ENCODE measurements at regions not wholly inside any gene's neighbourhood (a gene's known extent, or its start where the extent isn't known, plus 50 kb on each side); places are given as distances from the start of the nearest gene placed in this dataset.

DNA sequence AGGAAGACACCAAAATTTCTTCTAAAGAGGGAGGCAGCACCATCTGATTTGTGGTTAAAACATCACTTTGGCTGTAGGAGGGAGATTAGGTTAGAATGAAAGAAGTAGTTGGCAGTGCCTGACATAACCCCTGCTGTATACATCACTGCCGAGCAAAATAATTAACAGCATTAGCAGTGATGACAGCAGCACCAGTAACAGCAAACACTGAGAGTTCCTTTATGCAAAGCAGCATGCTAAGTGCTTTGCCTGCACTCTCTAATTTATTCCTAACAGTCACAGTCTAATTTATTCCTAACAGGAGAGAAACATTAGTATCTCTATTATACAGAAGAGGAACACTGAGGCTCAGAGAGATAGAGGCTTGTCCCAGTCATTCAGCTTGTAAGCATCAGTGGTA is 1469.7 kb downstream of the AACS start:
- Histone ChIP-seq H3K27me3 (replicated peaks; ENCODE audit: insufficient read depth) (no peaks in the 10 kb centered on the region), H3K9me3 (no peaks in the 10 kb centered on the region), H3K4me1 (ENCODE audit: control insufficient read depth in 1 of 2, low read depth in 2 of 2) (no peaks in the 10 kb centered on the region), H3K27ac (no peak overlapping the region), H3K4me3 (no peak overlapping the region), H3K36me3 (no peaks in the 10 kb centered on the region)
- DNase-seq (ENCODE audit: low spot score) (no peak), ATAC-seq (ENCODE audit: insufficient number of reproducible peaks, low FRiP score, low read depth) (no peak)
- no peak for TF ChIP-seq CTCF (IDR thresholded peaks at IDR 0.05)

DNA sequence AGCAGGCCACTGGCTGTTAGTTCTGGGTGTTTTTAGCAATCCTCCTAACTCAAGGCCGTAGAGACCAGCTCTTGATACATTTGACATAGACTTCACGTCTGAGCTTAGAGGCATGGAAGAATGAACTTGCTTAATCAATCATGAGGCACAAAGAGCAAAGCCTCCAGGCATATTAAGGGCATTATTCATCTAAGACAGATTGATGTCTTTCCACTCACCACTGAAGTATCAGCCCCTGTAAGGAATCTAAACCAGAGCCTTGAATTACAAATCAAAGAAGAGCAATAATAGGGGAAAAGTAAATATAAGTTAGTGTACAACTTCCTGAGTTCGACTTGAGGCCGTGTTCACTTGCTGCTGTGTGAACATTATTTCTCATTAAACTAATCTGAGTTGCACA is 1470.7 kb downstream of the AACS start:
- H3K27ac ChIP-seq = no peak overlapping the region
- no peaks in the 10 kb centered on the region for H3K27me3 ChIP-seq (replicated peaks; ENCODE audit: insufficient read depth)
- DNase-seq (ENCODE audit: low spot score) = no peak
- ATAC-seq (ENCODE audit: insufficient number of reproducible peaks, low FRiP score, low read depth) = no peak
- H3K4me3 ChIP-seq = no peak overlapping the region
- no peaks in the 10 kb centered on the region for H3K36me3 ChIP-seq
- TF ChIP-seq CTCF (IDR thresholded peaks at IDR 0.05) = no peak
- no peaks in the 10 kb centered on the region for H3K4me1 ChIP-seq (ENCODE audit: control insufficient read depth in 1 of 2, low read depth in 2 of 2)
- H3K9me3 ChIP-seq = no peaks in the 10 kb centered on the region

- Histone ChIP-seq H3K4me3 (no peak overlapping the region), H3K4me1 (ENCODE audit: control insufficient read depth in 1 of 2, low read depth in 2 of 2) (no peaks in the 10 kb centered on the region), H3K9me3 (no peaks in the 10 kb centered on the region), H3K27ac (no peak overlapping the region), H3K36me3 (no peaks in the 10 kb centered on the region), H3K27me3 (replicated peaks; ENCODE audit: insufficient read depth) (no peaks in the 10 kb centered on the region)
- no peak for TF ChIP-seq CTCF (IDR thresholded peaks at IDR 0.05)
- no peak for ATAC-seq (ENCODE audit: insufficient number of reproducible peaks, low FRiP score, low read depth)
- DNase-seq (ENCODE audit: low spot score) = no peak
Observed at GRCh38 chr12:126537961-126538530, 1472.8 kb downstream of the AACS start.

DNA sequence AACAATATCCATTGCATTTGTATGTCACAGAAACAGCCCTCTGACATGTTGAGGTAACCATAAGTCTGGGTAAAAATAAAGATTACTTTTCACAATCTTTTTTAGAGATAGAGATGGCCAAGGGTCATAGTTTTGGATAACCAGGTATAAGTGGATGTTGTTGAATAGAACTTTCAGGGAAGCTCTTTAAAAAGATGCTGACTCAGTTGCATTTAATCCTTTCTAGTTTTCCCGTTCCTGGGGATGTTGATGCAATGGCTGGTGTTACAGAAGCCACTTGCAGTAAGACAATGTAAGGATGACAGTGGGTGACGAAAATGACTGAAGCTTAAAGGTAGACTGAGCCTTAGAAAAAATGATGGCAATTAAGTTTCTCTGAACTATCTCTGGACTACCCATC is 1473.7 kb downstream of the AACS start:
- no peak for DNase-seq (ENCODE audit: low spot score)
- no peaks in the 10 kb centered on the region for H3K27me3 ChIP-seq (replicated peaks; ENCODE audit: insufficient read depth)
- H3K9me3 ChIP-seq = no peaks in the 10 kb centered on the region
- no peak for TF ChIP-seq CTCF (IDR thresholded peaks at IDR 0.05)
- no peaks in the 10 kb centered on the region for H3K36me3 ChIP-seq
- ATAC-seq (ENCODE audit: insufficient number of reproducible peaks, low FRiP score, low read depth) = no peak
- no peak overlapping the region for H3K4me3 ChIP-seq
- no peak overlapping the region for H3K27ac ChIP-seq
- H3K4me1 ChIP-seq (ENCODE audit: control insufficient read depth in 1 of 2, low read depth in 2 of 2) = no peaks in the 10 kb centered on the region

- H3K4me1 ChIP-seq (ENCODE audit: control insufficient read depth in 1 of 2, low read depth in 2 of 2) = no peaks in the 10 kb centered on the region
- no peaks in the 10 kb centered on the region for H3K27me3 ChIP-seq (replicated peaks; ENCODE audit: insufficient read depth)
- H3K4me3 ChIP-seq = no peak overlapping the region
- no peaks in the 10 kb centered on the region for H3K9me3 ChIP-seq
- H3K36me3 ChIP-seq = no peaks in the 10 kb centered on the region
- H3K27ac ChIP-seq = no peak overlapping the region
- TF ChIP-seq CTCF (IDR thresholded peaks at IDR 0.05) = no peak
- ATAC-seq (ENCODE audit: insufficient number of reproducible peaks, low FRiP score, low read depth) = no peak
- no peak for DNase-seq (ENCODE audit: low spot score)
Observed at GRCh38 chr12:126545411-126545810, 1480.2 kb downstream of the AACS start.
